GM18858 (cell line): ENCODE measurements at regions not wholly inside any gene's neighbourhood (a gene's known extent, or its start where the extent isn't known, plus 50 kb on each side); places are given as distances from the start of the nearest gene placed in this dataset.
"Not testable (repeated sequence)": the region's sequence is repeated elsewhere in the genome, so short reads cannot be mapped to it uniquely, and the experiment has no call there.

Source experiments
- ATAC-seq: cut with Tn5 transposase; IDR thresholded peaks from one replicate; pipeline ENCODE4 v1.9.1; 2021; ENCODE audit not compliant: unreplicated experiment

GRCh38 chr5:56632199-56632598 lies 183.2 kb upstream of the MAP3K1 start:
- ATAC-seq: no peak

GRCh38 chr5:56631719-56632118 lies 183.6 kb upstream of the MAP3K1 start:
- ATAC-seq: no peak

- ATAC-seq: not testable (repeated sequence)
These were observed 186.7 kb upstream of the MAP3K1 start for GRCh38 chr5:56628616-56629015.

GRCh38 chr5:56625541-56625940 lies 189.8 kb upstream of the MAP3K1 start:
- ATAC-seq: no peak

GRCh38 chr5:56624751-56625150 lies 190.6 kb upstream of the MAP3K1 start:
- ATAC-seq: no peak

GRCh38 chr5:56622141-56622540 lies 193.2 kb upstream of the MAP3K1 start:
- no peak for ATAC-seq

GRCh38 chr5:56620903-56621677 lies 194.3 kb upstream of the MAP3K1 start:
- ATAC-seq: no peak

- ATAC-seq: no peak
These were observed 197.4 kb upstream of the MAP3K1 start for GRCh38 chr5:56617998-56618397.

- ATAC-seq: no peak
These were observed 198.7 kb upstream of the MAP3K1 start for GRCh38 chr5:56616454-56617160.

GRCh38 chr5:56615361-56616153 lies 199.8 kb upstream of the MAP3K1 start:
- no peak for ATAC-seq

GRCh38 chr5:56612759-56613158 lies 202.6 kb upstream of the MAP3K1 start:
- ATAC-seq: no peak

GRCh38 chr5:56612353-56612752 lies 203.0 kb upstream of the MAP3K1 start:
- no peak for ATAC-seq

- no peak for ATAC-seq
These were observed 205.2 kb upstream of the MAP3K1 start for GRCh38 chr5:56610093-56610698.

- no peak for ATAC-seq
These were observed 207.0 kb upstream of the MAP3K1 start for GRCh38 chr5:56608217-56608925.

- ATAC-seq: no peak
These were observed 207.8 kb upstream of the MAP3K1 start for GRCh38 chr5:56607551-56607950.

- no peak for ATAC-seq
These were observed 208.3 kb upstream of the MAP3K1 start for GRCh38 chr5:56607074-56607473.

GRCh38 chr5:56606192-56606591 lies 209.2 kb upstream of the MAP3K1 start:
- ATAC-seq: no peak

- no peak for ATAC-seq
These were observed 210.1 kb upstream of the MAP3K1 start for GRCh38 chr5:56605231-56605630.

GRCh38 chr5:56601641-56602071 lies 213.7 kb upstream of the MAP3K1 start:
- no peak for ATAC-seq

GRCh38 chr5:56598941-56599340 lies 216.4 kb upstream of the MAP3K1 start:
- ATAC-seq: no peak

- no peak for ATAC-seq
These were observed 219.2 kb upstream of the MAP3K1 start for GRCh38 chr5:56596155-56596554.
